Stimulated activated naive CD4-positive, alpha-beta T cell treated with Interleukin-2 at 50 U/mL for 16 hours (primary cell): ENCODE measurements at regions not wholly inside any gene's neighbourhood (a gene's known extent, or its start where the extent isn't known, plus 50 kb on each side); places are given as distances from the start of the nearest gene placed in this dataset.
"Not testable (repeated sequence)": the region's sequence is repeated elsewhere in the genome, so short reads cannot be mapped to it uniquely, and the experiment has no call there.

Experiments
- DNase-seq: peaks from one replicate; lab custom pipeline; 2025; lab: John Stamatoyannopoulos, UW

- no peak for DNase-seq
Measured at GRCh38 chr21:36596174-36596573, 102.7 kb upstream of the SIM2 start.

DNA sequence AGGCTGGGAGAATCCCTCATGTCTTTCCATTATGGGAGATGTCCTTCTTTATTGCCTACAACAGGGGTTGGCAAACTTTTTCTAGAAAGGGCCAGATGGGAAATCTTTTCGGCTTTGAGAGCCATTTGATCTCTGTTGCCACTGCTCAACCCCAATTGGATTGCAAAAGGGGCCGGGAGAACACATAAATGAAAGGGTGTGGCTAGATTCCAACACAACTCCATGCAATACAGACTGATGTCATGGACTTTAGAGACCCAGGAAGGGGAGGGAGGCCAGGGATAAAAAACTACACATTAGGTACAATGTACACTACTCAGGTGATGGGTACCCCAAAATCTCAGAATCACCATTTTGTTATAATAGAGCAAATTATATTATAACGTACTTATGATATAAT is 97.6 kb upstream of the SIM2 start:
- DNase-seq = no peak

DNA sequence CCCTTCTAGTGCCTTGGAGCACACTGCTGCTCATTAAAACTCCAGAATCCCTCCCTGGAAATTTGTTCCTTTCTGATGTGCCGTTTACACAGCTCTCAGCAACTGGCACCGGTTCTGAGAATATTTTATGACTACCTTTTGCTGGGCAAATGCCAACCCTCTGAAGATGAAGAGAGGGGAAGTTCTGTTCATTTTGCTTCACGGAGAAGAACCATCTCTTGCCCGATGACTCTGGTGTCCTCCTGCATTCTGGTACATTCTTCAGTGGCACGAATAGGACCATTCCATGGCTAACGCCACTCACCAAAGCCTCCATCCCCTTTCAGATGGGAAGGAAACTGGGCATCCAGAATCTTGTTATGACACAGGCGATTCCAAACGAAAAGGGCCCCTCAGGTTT is 96.2 kb upstream of the SIM2 start:
- no peak for DNase-seq

GRCh38 chr21:36603221-36603620 is 95.7 kb upstream of the SIM2 start:
- DNase-seq = no peak

- DNase-seq = no peak
Measured at GRCh38 chr21:36605426-36605825, 93.5 kb upstream of the SIM2 start.

- no peak for DNase-seq
Measured at GRCh38 chr21:36606287-36606982, 92.5 kb upstream of the SIM2 start.

- no peak for DNase-seq
Measured at GRCh38 chr21:36606983-36607325, 92.0 kb upstream of the SIM2 start.

DNA sequence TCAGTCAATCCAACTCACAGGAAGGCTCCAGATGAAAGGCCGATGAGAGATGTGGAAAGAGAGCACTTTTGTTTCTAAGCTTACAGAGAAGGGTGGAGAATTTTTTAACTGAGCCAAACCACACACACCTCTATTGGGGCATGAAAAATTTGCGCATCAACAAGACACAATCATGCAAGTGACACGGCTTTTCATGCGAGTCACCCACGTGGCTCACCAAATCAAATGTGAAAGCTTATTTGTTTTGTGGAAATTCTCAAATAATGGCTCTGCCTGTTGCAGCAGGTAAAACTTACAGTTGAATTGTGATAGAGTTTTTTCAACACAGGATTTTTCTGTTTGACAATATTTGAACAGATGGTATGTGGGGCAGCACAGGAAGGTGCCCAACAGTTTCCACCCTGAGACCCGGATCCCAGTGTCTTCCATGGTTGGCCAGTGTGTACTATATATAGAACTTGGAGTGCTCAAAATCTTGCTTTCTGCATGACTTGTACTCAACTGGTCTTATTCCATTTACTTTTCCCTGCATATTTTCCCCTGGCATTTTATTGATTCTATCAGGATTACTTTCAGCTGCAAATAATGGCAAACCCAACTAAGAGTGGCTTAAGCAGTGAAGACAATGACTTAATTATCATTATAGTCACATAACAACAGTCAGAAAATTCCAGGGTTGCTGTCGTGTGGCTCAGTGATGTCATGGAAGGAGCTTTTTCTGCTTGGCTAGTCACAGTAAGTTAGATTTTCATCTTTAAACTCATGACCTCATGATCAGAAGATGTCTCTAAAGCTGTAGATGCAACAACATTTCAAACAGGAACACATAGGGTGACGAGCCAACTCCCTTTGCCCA is 90.6 kb upstream of the SIM2 start:
- no peak for DNase-seq

GRCh38 chr21:36608897-36609225 is 90.1 kb upstream of the SIM2 start:
- DNase-seq = no peak

DNA sequence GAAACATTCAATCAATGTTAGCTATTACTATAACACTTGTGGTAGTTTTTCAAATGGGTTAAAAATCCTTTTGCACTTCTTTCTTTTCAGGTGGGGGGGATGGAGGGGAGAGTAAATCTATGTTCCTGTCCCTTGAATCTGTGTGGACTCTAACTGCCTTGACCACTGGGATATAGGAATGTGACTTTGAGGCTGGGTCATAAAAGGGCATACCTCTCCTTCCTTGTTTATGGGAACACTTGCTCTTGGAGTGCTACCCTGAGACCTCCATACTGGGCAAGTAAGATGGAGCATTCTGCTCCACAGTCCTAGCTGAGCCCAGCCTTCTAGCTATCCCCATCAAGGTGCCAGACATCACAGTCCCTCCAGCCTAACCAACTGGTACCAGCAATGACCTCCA is 89.3 kb upstream of the SIM2 start:
- no peak for DNase-seq

GRCh38 chr21:36610201-36610600 is 88.7 kb upstream of the SIM2 start:
- DNase-seq = no peak

- DNase-seq = no peak
Measured at GRCh38 chr21:36610935-36611334, 88.0 kb upstream of the SIM2 start.

GRCh38 chr21:36611379-36611778 is 87.5 kb upstream of the SIM2 start:
- no peak for DNase-seq

DNA sequence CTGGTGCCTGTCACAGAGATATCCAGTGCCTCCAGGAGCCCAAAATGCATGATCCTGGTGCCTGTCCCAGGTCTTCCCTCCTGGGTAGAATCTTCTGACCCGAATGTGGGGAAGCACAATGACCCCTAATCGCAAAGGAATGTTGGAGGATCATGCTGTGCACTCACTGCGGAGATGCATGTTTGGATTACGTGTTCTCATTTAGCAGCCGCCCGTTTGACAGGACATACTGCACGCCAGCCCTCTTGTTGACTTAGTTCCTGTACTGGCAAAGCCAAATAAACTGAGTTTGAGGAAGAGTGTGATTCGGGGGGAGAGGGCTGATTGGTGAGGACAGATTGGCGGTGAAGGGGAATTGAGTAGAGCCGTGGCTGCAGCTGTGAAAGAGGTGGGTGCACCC is 85.9 kb upstream of the SIM2 start:
- no peak for DNase-seq

GRCh38 chr21:36613554-36613953 is 85.4 kb upstream of the SIM2 start:
- DNase-seq = no peak

DNA sequence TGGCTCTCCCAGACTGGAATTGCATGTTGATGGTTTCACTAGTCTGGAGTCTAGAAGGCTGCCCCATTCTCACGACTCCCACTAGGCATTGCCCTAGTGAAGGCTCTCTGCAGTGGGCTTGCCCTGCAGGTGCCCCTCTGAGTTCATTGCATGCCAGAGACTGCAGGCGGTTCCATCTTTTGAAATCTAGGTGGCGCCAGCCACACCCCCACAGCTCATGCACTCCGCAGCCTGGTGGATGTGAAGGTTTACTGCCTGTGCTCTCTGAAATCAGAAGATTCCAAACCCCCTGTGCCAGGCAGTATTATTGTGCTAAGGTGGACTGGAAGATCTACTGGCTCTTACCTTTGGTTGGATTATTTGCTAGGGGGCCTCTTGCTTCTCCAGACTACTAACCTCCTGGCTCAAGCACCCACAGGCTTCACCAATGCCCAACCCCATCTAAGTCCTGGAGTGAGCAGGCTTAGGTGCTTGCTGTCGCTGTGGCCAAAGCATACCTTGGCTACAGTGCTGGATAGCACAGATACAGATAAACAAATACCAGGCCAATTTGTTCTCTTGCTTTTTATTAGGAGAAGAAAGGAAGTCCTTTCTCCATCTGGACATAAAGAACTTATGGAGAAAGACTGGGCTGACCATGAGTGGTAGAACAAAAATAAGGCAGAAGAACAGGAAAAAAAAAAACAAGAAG is 83.5 kb upstream of the SIM2 start:
- DNase-seq = no peak

DNA sequence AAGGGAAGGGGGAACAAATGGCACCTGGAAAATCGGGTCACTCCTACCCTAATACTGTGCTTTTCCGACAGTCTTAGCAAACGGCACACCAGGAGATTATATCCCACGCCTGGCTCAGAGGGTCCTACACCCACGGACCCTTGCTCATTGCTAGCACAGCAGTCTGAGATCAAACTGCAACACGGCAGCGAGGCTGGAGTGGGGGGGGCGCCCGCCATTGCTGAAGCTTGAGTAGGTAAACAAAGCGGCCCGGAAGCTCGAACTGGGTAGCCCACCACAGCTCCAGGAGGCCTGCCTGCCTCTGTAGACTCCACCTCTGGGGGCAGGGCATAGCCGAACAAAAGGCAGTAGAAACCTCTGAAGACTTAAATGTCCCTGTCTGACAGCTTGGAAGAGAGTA is 82.1 kb upstream of the SIM2 start:
- not testable (repeated sequence) for DNase-seq

DNA sequence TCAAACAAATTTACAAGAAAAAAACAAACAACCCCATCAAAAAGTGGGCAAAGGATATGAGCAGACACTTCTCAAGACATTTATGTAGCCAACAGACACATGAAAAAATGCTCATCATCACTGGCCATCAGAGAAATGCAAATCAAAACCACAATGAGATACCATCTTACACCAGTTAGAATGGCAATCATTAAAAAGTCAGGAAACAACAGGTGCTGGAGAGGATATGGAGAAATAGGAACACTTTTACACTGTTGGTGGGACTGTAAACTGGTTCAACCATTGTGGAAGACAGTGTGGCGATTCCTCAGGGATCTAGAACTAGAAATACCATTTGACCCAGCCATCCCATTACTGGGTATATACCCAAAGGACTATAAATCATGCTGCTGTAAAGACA is 77.1 kb upstream of the SIM2 start:
- DNase-seq = not testable (repeated sequence)

DNA sequence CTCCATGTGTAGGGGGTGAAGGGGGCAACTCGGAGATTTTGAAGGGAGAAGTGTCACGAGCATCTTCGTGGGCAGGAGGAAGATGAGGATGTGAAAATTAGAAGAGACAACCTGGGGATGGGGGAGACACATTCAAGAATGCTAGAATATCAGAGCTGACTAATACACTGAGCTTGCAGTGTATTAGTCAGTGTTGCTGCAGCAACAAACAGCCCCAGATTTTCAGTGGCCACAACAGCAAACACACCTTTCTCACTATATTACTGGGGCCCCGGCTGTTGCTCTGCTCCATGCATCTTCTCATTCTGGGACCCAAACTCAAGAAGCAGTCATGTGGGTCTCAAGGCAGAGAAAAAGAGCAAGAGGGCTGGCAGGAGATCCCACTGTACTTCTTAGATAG is 74.8 kb upstream of the SIM2 start:
- DNase-seq = no peak

GRCh38 chr21:36626791-36627190 is 72.1 kb upstream of the SIM2 start:
- no peak for DNase-seq

DNA sequence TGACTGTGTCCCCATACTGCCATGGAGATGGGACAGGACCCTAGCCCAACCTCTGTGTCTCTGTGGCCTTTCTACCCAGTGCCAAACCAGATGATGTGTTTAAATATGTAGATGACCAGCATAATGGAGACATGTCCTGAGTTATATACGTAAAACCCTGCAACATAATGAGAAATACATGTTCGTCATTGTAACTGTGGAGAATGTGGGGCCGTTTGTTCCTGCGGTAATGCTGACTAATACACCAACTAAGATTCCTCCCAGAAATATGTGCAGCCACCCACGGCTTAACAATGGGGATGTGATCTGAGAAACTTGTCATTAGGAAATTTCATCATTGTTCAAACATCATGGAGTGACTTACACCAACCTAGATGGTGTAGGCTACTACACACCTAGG is 71.7 kb upstream of the SIM2 start:
- no peak for DNase-seq

DNA sequence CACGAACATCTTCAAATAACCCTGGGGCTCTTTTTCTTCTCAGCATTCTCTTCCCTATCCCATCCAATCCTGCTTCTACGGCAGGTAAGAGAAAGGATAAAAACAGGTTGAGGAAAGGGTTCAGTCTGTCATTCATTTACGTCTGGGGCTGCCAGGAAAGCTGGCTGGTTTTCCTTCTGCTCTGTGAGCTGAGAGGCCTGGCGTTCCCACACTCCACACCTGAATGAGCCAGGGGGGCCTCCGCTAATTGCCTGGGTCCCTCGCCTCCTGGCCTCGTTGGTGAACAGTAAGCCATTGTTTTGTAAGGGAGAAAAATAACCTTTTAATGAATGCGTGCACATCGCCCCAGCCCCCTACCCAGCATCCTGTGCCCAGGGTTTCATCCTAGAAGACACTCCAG is 70.8 kb upstream of the SIM2 start:
- no peak for DNase-seq

DNA sequence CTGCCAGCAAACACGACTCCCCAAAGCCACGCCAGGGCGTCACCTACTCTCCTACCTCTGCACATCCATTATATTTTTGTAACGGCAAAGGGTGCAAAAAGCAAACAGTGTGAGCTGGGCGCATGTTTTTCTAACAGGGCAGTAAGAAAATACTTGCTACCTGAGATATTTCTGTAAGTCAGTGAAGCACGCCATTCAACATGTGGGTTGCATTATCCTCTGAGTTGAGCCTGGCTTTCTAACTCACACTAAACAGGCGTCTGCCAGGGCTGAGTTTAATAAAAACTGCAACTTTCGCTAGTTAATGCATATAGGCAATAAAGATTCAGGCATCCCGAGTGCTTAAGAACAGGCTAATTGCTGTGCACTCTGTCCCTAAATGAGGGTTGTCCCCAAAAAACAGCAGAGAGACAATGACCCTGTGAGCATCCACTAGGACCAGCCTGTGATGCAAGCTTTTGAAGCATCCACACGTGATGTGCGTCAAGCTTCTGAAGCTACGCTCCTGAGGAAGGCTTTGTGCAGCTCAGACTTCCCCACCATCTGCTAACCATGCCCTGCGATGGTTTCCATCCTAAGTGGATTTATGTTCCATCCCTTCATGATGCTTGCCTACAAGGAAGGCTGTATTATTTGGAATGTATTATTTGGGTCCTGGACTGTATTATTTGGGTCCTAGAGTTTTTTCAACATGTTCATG is 70.0 kb upstream of the SIM2 start:
- no peak for DNase-seq
